Lower leg skin (tissue), 4 donors: ENCODE measurements at regions not wholly inside any gene's neighbourhood (a gene's known extent, or its start where the extent isn't known, plus 50 kb on each side); places are given as distances from the start of the nearest gene placed in this dataset.

Experiments
- DNase-seq, 2 donors: peaks; one replicate each; pipeline ENCODE4 v3.0.0-alpha.2; 2019; ENCODE audit warnings: low spot score in 2 of 2
- H3K4me3 ChIP-seq: fragments of 200-600 bp; sonication (generic); 2 replicates; pipeline ENCODE4 v1.5.1; 2017; ENCODE audit warnings: mild to moderate bottlenecking, low read depth; ENCODE audit not compliant: poor library complexity, severe bottlenecking
- CTCF ChIP-seq, 3 donors: fragments of 450-650 bp; IDR thresholded peaks; one replicate each; pipeline ENCODE4 v1.5.1; 2016; ENCODE audit warnings: antibody characterized with exemption in 3 of 3, mild to moderate bottlenecking in 3 of 3, moderate library complexity in 2 of 3
- POLR2A ChIP-seq, 2 donors: fragments of 450-650 bp; IDR thresholded peaks; one replicate each; pipeline ENCODE4 v1.6.1; 2016 to 2017; ENCODE audit warnings: antibody characterized with exemption in 2 of 2, mild to moderate bottlenecking in 1 of 2, moderate library complexity in 1 of 2
- WGBS, 2 donors: methylation state at CpG; one replicate each; pipeline ENCODE4 v1.1.5; 2018; 5-methylcytosine and 5-hydroxymethylcytosine counted together
- intact Hi-C: fragments of 100-400 bp; cut with DNase I; formaldehyde crosslinking; loops from one replicate; pipeline ENCODE4 v1.15.0; 2023; ENCODE audit warnings: low total_unique reads

- intact Hi-C loops, result no loop called here
Observed at GRCh38 chr5:30030101-30030500, 1163.4 kb upstream of the CDH6 start.

GRCh38 chr5:30001826-30002225 is 1191.7 kb upstream of the CDH6 start:
- TF ChIP-seq POLR2A (IDR thresholded peaks at IDR 0.05) (no peak), CTCF (IDR thresholded peaks at IDR 0.05) (no peak)
- intact Hi-C loops, result no loop called here
- no peak for DNase-seq
- WGBS, 2 donors, result 50 to 70% methylated on average over 2 of the region's 2 CpGs
- no peak overlapping the region for H3K4me3 ChIP-seq

More at GRCh38 chr5:30030101-30030500, 1163.4 kb upstream of the CDH6 start:
- DNase-seq, result no peak
- no peak for TF ChIP-seq CTCF (IDR thresholded peaks at IDR 0.05)
- no peak for TF ChIP-seq POLR2A (IDR thresholded peaks at IDR 0.05)
- no peak overlapping the region for H3K4me3 ChIP-seq
- WGBS, 2 donors, result 50 to 53% methylated on average over 2 of the region's 2 CpGs

- no peak overlapping the region for H3K4me3 ChIP-seq
- intact Hi-C loops, result no loop called here
- TF ChIP-seq CTCF (IDR thresholded peaks at IDR 0.05) (no peak), POLR2A (IDR thresholded peaks at IDR 0.05) (no peak)
- DNase-seq, result no peak
Observed at GRCh38 chr5:30000231-30000630, 1193.3 kb upstream of the CDH6 start.

GRCh38 chr5:29995154-29995553 is 1198.3 kb upstream of the CDH6 start:
- no peak overlapping the region for H3K4me3 ChIP-seq
- DNase-seq, result no peak
- TF ChIP-seq POLR2A (IDR thresholded peaks at IDR 0.05) (no peak), CTCF (IDR thresholded peaks at IDR 0.05) (no peak)
- 85 to 100% methylated on average over 1 of the region's 1 CpG for WGBS, 2 donors
- intact Hi-C loops, result no loop called here

- intact Hi-C loops, result no loop called here
- H3K4me3 ChIP-seq, result no peak overlapping the region
- TF ChIP-seq CTCF (IDR thresholded peaks at IDR 0.05), result no peak
- TF ChIP-seq POLR2A (IDR thresholded peaks at IDR 0.05), result no peak
- WGBS, 2 donors, result 56 to 57% methylated on average over 3 of the region's 3 CpGs
- no peak for DNase-seq
Observed at GRCh38 chr5:29994519-29994918, 1199.0 kb upstream of the CDH6 start.

- no peak for DNase-seq
- no peak overlapping the region for H3K4me3 ChIP-seq
- TF ChIP-seq CTCF (IDR thresholded peaks at IDR 0.05), result no peak
- no peak for TF ChIP-seq POLR2A (IDR thresholded peaks at IDR 0.05)
- intact Hi-C loops, result no loop called here
- WGBS, 2 donors, result 84 to 86% methylated on average over 3 of the region's 3 CpGs
Observed at GRCh38 chr5:29993286-29993685, 1200.2 kb upstream of the CDH6 start.
